PC-9 (cell line): ENCODE measurements at regions not wholly inside any gene's neighbourhood (a gene's known extent, or its start where the extent isn't known, plus 50 kb on each side); places are given as distances from the start of the nearest gene placed in this dataset.

Experiments
- CTCF ChIP-seq: fragments of 200-600 bp; sonication (generic); conservative IDR thresholded peaks from 2 replicates; pipeline ENCODE4 v1.6.1; 2017; ENCODE audit warnings: mixed run types, antibody characterized with exemption, mild to moderate bottlenecking, moderate library complexity
- EZH2 ChIP-seq: fragments of 200-600 bp; sonication (generic); IDR thresholded peaks from 2 replicates; pipeline ENCODE4 v1.8.0; 2017; ENCODE audit warnings: antibody characterized with exemption, low read depth

- no peak for TF ChIP-seq EZH2
- no peak for TF ChIP-seq CTCF
These were observed 118.5 kb upstream of the FAM9C start for GRCh38 chrX:13162772-13163410.
